Keratinocyte (primary cell): ENCODE measurements at regions not wholly inside any gene's neighbourhood (a gene's known extent, or its start where the extent isn't known, plus 50 kb on each side); places are given as distances from the start of the nearest gene placed in this dataset.

Source experiments
- DNase-seq: peaks from one replicate; pipeline ENCODE4 v3.0.0-alpha.2; 2011; ENCODE audit warnings: low read depth, missing footprints, low spot score
- FAIRE-seq: peaks from 2 replicates; lab custom pipeline; 2011; peaks lifted over from hg19 to GRCh38; lab: Jason Lieb, UNC
- H2AFZ ChIP-seq: 2 replicates; pipeline ENCODE4 v1.6.0; 2012; ENCODE audit warnings: low read length, control low read depth, inconsistent platforms; ENCODE audit not compliant: control insufficient read depth
- H3K27ac ChIP-seq: 2 replicates; pipeline ENCODE4 v1.5.1; 2011; ENCODE audit warnings: low read length; ENCODE audit not compliant: control insufficient read depth, insufficient read depth
- H3K27me3 ChIP-seq: 3 replicates; pipeline ENCODE4 v1.6.0; 2011; ENCODE audit warnings: low read length; ENCODE audit not compliant: control insufficient read depth, insufficient read depth; ENCODE audit errors: extremely low read depth
- H3K36me3 ChIP-seq, 2 experiments: 2 replicates in 1 of 2; 3 replicates in 1 of 2; pipeline ENCODE4 v1.5.1; 2011; ENCODE audit warnings: low read length in 2 of 2, mild to moderate bottlenecking in 1 of 2; ENCODE audit not compliant: control insufficient read depth in 2 of 2, insufficient read depth in 2 of 2; ENCODE audit errors: extremely low read depth in 1 of 2
- H3K4me1 ChIP-seq: 3 replicates; pipeline ENCODE4 v1.5.1; 2011; ENCODE audit warnings: low read length; ENCODE audit not compliant: control insufficient read depth, insufficient read depth; ENCODE audit errors: extremely low read depth
- H3K4me2 ChIP-seq: 3 replicates; pipeline ENCODE4 v1.6.0; 2011; ENCODE audit warnings: low read depth, low read length; ENCODE audit not compliant: control insufficient read depth, insufficient read depth; ENCODE audit errors: extremely low read depth
- H3K4me3 ChIP-seq, 3 experiments: fragments of 200-600 bp in 1 of 3; sonication (generic) in 1 of 3; 2 replicates in 2 of 3; 3 replicates in 1 of 3; pipeline ENCODE4 v1.5.1; 2011 to 2016; ENCODE audit warnings: low read length in 3 of 3, mild to moderate bottlenecking in 3 of 3, control low read depth in 2 of 3, inconsistent platforms in 1 of 3, low read depth in 1 of 3, mixed read lengths in 1 of 3, mixed run types in 1 of 3, moderate library complexity in 1 of 3; ENCODE audit not compliant: control insufficient read depth in 2 of 3, insufficient read depth in 2 of 3; ENCODE audit errors: extremely low read depth in 1 of 3
- H3K79me2 ChIP-seq: 2 replicates; pipeline ENCODE4 v1.6.0; 2012; ENCODE audit warnings: low read length; ENCODE audit not compliant: control insufficient read depth, insufficient read depth
- H3K9ac ChIP-seq: 3 replicates; pipeline ENCODE4 v1.6.0; 2011; ENCODE audit warnings: low read length; ENCODE audit not compliant: control insufficient read depth, insufficient read depth; ENCODE audit errors: extremely low read depth
- H3K9me1 ChIP-seq: 3 replicates; pipeline ENCODE4 v1.6.0; 2011; ENCODE audit warnings: low read length; ENCODE audit not compliant: control insufficient read depth, insufficient read depth; ENCODE audit errors: extremely low read depth
- H3K9me3 ChIP-seq: 2 replicates; pipeline ENCODE4 v1.5.1; 2012; ENCODE audit warnings: low read depth, low read length; ENCODE audit not compliant: control insufficient read depth
- H4K20me1 ChIP-seq: 3 replicates; pipeline ENCODE4 v1.6.0; 2011; ENCODE audit warnings: low read length; ENCODE audit not compliant: control insufficient read depth, insufficient read depth; ENCODE audit errors: extremely low read depth
- EZH2 ChIP-seq: IDR thresholded peaks from one replicate; pipeline ENCODE4 v1.6.1; 2012; ENCODE audit warnings: inconsistent platforms, mild to moderate bottlenecking, low read length, moderate library complexity
- dilution Hi-C: fragments of 300-500 bp; cut with MboI; formaldehyde crosslinking; loops from one replicate; pipeline ENCODE4 v1.7.0; 2020; ENCODE audit warnings: low sequenced_read_pairs; ENCODE audit not compliant: extremely low pct_ligation_motif_present
- TF ChIP-seq, protein P1 (sequence below), 3 experiments: IDR thresholded peaks in 1 of 3; conservative IDR thresholded peaks in 1 of 3; optimal IDR thresholded peaks in 1 of 3; 2 replicates in 2 of 3; 3 replicates in 1 of 3; pipeline versions ENCODE3 to v1.5.1; 2011; ENCODE audit warnings: low read length in 3 of 3, mild to moderate bottlenecking in 3 of 3, moderate library complexity in 2 of 3, control low read depth in 1 of 3, inconsistent platforms in 1 of 3; ENCODE audit not compliant: insufficient read depth in 2 of 3; ENCODE audit errors: extremely low read depth in 1 of 3

DNA sequence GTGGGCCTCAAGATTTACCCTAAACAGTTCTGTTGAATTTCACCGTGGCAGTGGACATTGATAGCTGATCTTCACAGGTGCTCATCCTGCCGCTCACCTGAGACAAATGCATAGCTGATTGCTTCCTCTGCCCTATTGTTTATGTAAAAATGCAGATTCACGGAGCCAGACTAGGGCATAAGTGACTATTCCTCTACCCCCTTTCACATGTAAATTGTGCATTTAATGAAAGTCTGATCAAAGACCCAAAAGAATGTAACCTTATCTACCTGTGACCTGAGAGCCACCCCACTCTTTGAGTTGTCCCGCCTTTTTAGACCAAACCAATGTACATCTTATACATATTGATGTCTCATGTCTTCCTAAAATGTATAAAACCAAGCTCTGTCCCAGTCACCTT, 312.4 kb upstream of the CDH5 start:
- dilution Hi-C loops: no loop called here
- Histone ChIP-seq H3K4me1 (no peaks in the 10 kb centered on the region), H3K27me3 (no peaks in the 10 kb centered on the region), H3K27ac (no peak overlapping the region), H3K4me3 (no peak overlapping the region), H2AFZ (no peak overlapping the region), H3K36me3 (no peaks in the 10 kb centered on the region), H3K9me1 (no peaks in the 10 kb centered on the region), H4K20me1 (no peaks in the 10 kb centered on the region), H3K9me3 (no peaks in the 10 kb centered on the region), H3K9ac (no peak overlapping the region), H3K4me2 (no peak overlapping the region), H3K79me2 (no peaks in the 10 kb centered on the region)
- no peak for DNase-seq
- TF ChIP-seq, protein P1, sequence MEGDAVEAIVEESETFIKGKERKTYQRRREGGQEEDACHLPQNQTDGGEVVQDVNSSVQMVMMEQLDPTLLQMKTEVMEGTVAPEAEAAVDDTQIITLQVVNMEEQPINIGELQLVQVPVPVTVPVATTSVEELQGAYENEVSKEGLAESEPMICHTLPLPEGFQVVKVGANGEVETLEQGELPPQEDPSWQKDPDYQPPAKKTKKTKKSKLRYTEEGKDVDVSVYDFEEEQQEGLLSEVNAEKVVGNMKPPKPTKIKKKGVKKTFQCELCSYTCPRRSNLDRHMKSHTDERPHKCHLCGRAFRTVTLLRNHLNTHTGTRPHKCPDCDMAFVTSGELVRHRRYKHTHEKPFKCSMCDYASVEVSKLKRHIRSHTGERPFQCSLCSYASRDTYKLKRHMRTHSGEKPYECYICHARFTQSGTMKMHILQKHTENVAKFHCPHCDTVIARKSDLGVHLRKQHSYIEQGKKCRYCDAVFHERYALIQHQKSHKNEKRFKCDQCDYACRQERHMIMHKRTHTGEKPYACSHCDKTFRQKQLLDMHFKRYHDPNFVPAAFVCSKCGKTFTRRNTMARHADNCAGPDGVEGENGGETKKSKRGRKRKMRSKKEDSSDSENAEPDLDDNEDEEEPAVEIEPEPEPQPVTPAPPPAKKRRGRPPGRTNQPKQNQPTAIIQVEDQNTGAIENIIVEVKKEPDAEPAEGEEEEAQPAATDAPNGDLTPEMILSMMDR (optimal IDR thresholded peaks at IDR 0.05 in 1 of 3, IDR thresholded peaks at IDR 0.05 in 1 of 3, conservative IDR thresholded peaks at IDR 0.05 in 1 of 3; ENCODE audit: extremely low read depth in 1 of 3, insufficient read depth in 2 of 3, low read length in 3 of 3): no peak
- TF ChIP-seq EZH2: no peak
- FAIRE-seq: no peak

DNA sequence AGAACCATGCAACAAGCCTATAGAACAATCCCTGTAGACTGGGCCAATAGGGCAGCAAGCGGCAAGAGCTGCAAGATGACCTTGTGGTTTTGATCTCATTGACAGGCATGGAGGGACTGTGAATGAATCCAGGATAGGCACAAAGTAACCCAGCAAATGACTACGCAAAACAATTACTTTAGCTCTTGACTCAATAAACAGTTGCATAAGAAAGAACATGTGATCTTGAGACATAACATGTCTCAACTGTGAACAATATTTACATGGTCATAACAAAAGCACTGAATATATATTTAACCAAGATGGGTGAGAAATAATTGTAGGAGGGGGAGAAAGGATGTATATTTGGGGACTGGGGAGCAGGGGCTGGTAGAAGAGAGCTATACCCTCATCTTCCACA, 313.7 kb upstream of the CDH5 start:
- H2AFZ ChIP-seq: no peak overlapping the region
- dilution Hi-C loops: no loop called here
- DNase-seq: no peak
- no peaks in the 10 kb centered on the region for H3K27me3 ChIP-seq
- no peaks in the 10 kb centered on the region for H3K9me1 ChIP-seq
- H3K27ac ChIP-seq: no peak overlapping the region
- H3K36me3 ChIP-seq: no peaks in the 10 kb centered on the region
- TF ChIP-seq, protein P1 (optimal IDR thresholded peaks at IDR 0.05 in 1 of 3, IDR thresholded peaks at IDR 0.05 in 1 of 3, conservative IDR thresholded peaks at IDR 0.05 in 1 of 3; ENCODE audit: extremely low read depth in 1 of 3, insufficient read depth in 2 of 3, low read length in 3 of 3): no peak
- no peak for TF ChIP-seq EZH2
- H3K9ac ChIP-seq: no peak overlapping the region
- peak; percentile 17 for FAIRE-seq
- H3K79me2 ChIP-seq: no peaks in the 10 kb centered on the region
- no peaks in the 10 kb centered on the region for H3K9me3 ChIP-seq
- H3K4me2 ChIP-seq: no peak overlapping the region
- no peak overlapping the region for H3K4me3 ChIP-seq
- no peaks in the 10 kb centered on the region for H4K20me1 ChIP-seq
- H3K4me1 ChIP-seq: no peaks in the 10 kb centered on the region
